Right ventricle myocardium inferior (tissue), 1 donor: ENCODE measurements at regions not wholly inside any gene's neighbourhood (a gene's known extent, or its start where the extent isn't known, plus 50 kb on each side); places are given as distances from the start of the nearest gene placed in this dataset.
A peak's percentile ranks its signal among the peaks of the same experiment; 100 is the strongest.
"Not testable (repeated sequence)": the region's sequence is repeated elsewhere in the genome, so short reads cannot be mapped to it uniquely, and the experiment has no call there.

Source experiments
- ATAC-seq: fragments of 200-7000 bp; cut with Tn5 transposase; one replicate; pipeline ENCODE4 v1.9.1; 2020; ENCODE audit warnings: mild to moderate bottlenecking, moderate library complexity
- DNase-seq: peaks from one replicate; pipeline ENCODE4 v3.0.0; 2021; ENCODE audit errors: missing footprints
- intact Hi-C: fragments of 100-400 bp; cut with DNase I; formaldehyde crosslinking; loops from one replicate; pipeline ENCODE4 v1.11.0; 2022
- donor health status: DM: no; HTN: yes; CAD: no; lungs with severe emphysema.

GRCh38 chr5:142399891-142400290 lies 75.1 kb upstream of the SPRY4 start:
- intact Hi-C loops, result no loop called here
- DNase-seq (no peak), ATAC-seq (peak; percentile 34)

GRCh38 chr5:142398730-142399055 lies 73.9 kb upstream of the SPRY4 start:
- no peak for ATAC-seq
- DNase-seq, result no peak
- intact Hi-C loops, result no loop called here

DNA sequence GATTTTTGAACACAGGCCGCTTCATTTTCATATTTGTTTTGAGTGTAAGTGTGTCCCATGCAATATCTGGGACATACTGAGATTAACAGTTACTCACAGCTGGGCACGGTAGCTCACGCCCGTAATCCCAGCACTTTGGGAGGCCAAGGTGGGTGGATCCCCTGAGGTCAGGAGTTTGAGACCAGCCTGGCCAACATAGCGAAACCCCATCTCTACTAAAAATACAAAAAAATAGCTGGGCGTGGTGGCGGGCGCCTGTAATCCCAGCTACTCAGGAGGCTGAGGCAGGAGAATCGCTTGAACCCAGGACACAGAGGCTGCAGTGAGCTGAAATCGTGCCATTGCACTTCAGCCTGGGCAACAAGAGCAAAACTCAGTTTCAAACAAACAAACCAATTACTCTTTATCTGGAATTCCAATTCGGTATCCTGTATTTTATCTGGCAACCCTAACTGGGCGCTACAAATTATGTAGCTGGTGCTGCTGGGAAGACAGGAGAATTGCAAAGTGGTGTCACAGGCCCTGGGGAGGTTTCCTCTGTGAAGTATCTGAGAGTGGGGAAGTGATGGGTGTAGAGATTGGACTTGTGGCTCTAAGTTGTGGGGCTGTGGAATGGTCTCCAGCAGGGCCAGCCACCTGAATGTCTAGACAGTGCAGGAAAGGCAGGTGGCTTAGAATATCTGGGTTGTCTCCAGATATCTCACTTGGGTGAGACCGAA lies 73.3 kb upstream of the SPRY4 start:
- DNase-seq, intact Hi-C loops, ATAC-seq: not testable (repeated sequence)

GRCh38 chr5:142397178-142397577 lies 72.4 kb upstream of the SPRY4 start:
- no peak for ATAC-seq
- DNase-seq, result no peak
- intact Hi-C loops, result no loop called here

- ATAC-seq, result no peak
- intact Hi-C loops, result no loop called here
- no peak for DNase-seq
These were observed 71.7 kb upstream of the SPRY4 start for GRCh38 chr5:142396436-142397038.

DNA sequence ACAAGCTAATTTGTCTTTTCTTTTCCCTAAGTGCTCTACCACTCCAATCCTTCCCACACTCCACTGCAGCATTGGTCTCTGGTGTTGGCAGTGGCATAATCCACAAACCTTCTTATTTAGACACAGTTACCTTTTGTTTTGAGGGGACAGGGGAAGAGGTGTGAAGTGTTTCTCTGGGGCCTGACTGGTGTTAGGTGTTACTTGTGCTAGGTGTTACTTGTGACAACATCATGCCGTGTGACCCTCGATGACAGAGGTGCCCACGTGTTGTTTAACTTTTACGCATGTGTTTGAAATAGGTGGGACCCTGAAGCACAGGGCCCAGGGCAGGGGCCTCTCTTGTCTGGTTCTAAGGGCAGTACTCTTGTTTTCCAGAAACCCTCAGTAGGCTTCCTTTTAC lies 70.5 kb upstream of the SPRY4 start:
- intact Hi-C loops, result no loop called here
- DNase-seq, result no peak
- ATAC-seq, result no peak

- intact Hi-C loops, result no loop called here
- DNase-seq (no peak), ATAC-seq (peak; percentile 52)
These were observed 66.4 kb upstream of the SPRY4 start for GRCh38 chr5:142391058-142391845.

GRCh38 chr5:142390334-142390733 lies 65.5 kb upstream of the SPRY4 start:
- no peak for DNase-seq
- no peak for ATAC-seq
- intact Hi-C loops, result no loop called here

DNA sequence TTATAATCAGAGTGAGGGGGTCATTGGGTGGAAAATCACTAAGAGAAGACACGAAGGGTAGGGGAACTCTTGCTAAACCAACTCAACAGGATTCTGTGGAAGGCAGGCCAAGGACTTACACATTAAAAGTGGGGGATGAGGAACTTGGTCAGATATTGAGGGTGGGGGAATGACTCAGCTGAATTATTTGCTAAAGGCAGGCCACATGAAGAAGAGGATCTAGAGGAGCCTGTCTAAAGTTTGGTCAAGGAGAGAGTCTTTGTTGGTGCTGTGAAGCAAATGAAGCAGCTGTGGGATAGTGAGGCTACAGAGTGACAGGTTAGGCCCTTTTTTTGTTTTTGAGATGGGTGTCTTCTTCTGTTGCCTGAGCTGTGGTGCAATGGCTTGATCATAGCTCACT lies 63.9 kb upstream of the SPRY4 start:
- ATAC-seq (no peak), DNase-seq (no peak)
- intact Hi-C loops, result no loop called here

- ATAC-seq, result no peak
- intact Hi-C loops, result no loop called here
- DNase-seq, result no peak
These were observed 62.3 kb upstream of the SPRY4 start for GRCh38 chr5:142387024-142387682.

DNA sequence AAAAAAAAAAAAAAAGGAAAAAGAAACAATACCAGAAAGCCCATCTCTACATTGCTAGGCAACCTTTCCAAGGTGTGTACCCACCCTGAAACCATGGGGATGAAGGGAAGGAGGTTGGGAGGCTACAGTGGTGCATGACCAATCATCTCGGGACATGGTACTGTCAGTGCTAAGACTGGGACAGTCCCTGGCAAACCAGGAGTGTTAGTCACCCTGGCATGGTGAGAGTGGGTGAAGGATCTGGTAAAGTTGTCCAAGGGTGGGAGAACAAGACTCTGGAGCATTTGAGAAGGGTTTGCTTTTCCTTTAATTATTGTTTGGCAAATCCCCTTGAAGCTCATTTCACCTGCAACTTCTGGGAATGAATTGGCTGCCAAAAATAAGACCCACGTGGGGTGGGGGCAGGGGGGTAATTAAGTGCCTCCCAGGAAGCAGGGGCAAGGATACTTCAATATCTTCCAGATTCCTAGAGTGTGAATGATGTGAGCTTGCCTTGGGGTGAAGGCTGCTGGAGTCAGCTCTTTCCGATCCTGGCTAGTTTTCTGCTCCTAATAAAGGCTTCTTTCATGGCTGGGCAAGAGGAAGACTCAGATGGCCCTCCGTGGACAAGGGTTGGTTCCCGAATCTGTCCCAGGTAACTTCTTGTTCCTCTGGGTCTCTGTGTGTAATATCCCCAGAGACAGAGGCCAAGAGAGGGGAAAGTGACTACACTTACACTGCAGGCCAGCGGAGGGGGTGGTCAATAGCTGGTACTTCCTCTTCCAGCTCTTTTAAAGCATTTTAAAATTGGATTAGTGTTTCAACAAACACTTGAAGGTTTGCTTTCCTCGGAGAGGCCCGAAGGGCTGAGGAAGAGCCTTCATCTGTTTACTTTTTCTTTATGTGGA lies 61.6 kb upstream of the SPRY4 start:
- intact Hi-C loops, result no loop called here
- ATAC-seq (no peak), DNase-seq (no peak)

GRCh38 chr5:142385194-142385593 lies 60.4 kb upstream of the SPRY4 start:
- intact Hi-C loops, result no loop called here
- ATAC-seq, result no peak

DNA sequence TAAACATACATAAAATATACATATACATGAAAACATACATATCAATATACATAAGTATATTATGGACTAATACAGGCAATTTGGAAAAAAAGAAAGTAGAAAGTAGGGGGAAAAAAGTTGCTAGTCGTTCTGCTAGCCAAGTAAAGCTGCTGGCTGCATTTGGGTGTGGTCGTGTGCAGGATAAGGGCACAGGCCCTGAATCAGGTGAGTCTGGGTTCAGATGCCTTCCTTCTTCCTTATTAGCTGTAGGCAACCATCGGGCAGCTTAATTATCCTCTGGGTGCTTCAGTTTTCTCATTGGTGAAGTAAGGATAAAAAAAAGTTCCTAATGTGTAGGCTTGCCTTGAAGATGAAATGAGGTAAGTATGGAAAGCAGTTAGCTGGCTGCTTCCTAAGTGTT lies 59.2 kb upstream of the SPRY4 start:
- no peak for DNase-seq
- no peak for ATAC-seq
- intact Hi-C loops, result no loop called here

More at GRCh38 chr5:142385194-142385593, 60.4 kb upstream of the SPRY4 start:
- DNase-seq, result no peak

DNA sequence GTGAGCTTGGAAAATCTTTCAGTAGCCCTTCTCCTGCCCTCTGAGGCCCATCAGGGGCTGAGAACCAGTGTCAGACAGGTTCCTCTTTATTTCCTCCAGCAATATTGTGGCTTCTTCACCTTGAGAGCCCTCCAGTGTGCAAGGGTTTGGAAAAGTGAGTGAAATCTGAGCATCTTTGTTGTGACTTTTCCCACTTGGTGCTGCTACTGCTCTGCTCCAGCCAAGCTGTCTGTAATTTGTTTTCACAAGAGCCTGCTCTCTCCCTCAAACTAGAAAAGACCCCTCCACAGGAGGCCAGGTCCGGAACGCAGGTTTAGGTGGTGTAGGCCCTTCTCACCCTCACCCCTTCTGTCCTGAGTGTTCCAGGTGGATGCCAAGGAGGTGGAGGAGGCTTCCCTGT lies 57.4 kb upstream of the SPRY4 start:
- intact Hi-C loops, result no loop called here
- no peak for ATAC-seq
- DNase-seq, result no peak

- DNase-seq, result no peak
- intact Hi-C loops, result no loop called here
- no peak for ATAC-seq
These were observed 54.2 kb upstream of the SPRY4 start for GRCh38 chr5:142378737-142379634.

DNA sequence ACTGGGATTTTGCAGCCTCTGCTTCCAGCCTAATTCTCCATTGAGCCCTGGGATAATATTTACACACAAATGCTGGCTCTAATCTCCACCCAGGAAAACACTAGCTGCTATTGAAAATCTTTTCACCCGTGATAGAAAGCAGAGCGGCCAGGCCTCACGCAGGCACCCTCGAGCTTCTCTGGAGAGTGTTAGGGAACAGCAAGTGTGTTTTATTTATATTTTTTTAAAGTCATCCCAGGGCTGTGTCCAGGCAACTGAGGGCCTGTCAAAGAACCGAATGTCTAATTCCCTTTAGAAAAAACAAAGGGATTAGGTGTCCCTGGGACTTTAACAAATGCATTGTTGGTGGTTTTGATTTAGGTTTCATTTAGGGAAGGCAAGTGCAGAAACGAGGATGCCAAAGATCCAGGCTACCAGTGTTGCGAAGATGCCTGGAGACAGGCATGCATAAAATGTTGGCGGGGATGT lies 51.2 kb upstream of the SPRY4 start:
- DNase-seq (no peak), ATAC-seq (no peak)
- intact Hi-C loops, result no loop called here
